HG02970 (cell line): ENCODE measurements at regions not wholly inside any gene's neighbourhood (a gene's known extent, or its start where the extent isn't known, plus 50 kb on each side); places are given as distances from the start of the nearest gene placed in this dataset.

Experiments used
- ATAC-seq: cut with Tn5 transposase; IDR thresholded peaks from one replicate; pipeline ENCODE4 v1.9.1; 2021; ENCODE audit warnings: mild to moderate bottlenecking, moderate library complexity, moderate number of reproducible peaks; ENCODE audit not compliant: unreplicated experiment, low FRiP score

GRCh38 chr22:49367041-49367697, 460.5 kb downstream of the BRD1 start:
- no peak for ATAC-seq

GRCh38 chr22:49366437-49366836, 461.2 kb downstream of the BRD1 start:
- no peak for ATAC-seq

GRCh38 chr22:49365910-49366309, 461.8 kb downstream of the BRD1 start:
- ATAC-seq = no peak

- no peak for ATAC-seq
Observed at GRCh38 chr22:49365191-49365837, 462.4 kb downstream of the BRD1 start.

GRCh38 chr22:49364398-49364797, 463.3 kb downstream of the BRD1 start:
- ATAC-seq = no peak

GRCh38 chr22:49363526-49364230, 464.0 kb downstream of the BRD1 start:
- no peak for ATAC-seq

GRCh38 chr22:49362211-49362839, 465.3 kb downstream of the BRD1 start:
- no peak for ATAC-seq

- no peak for ATAC-seq
Observed at GRCh38 chr22:49361164-49361563, 466.5 kb downstream of the BRD1 start.

- no peak for ATAC-seq
Observed at GRCh38 chr22:49360746-49361145, 466.9 kb downstream of the BRD1 start.

- no peak for ATAC-seq
Observed at GRCh38 chr22:49359076-49359475, 468.6 kb downstream of the BRD1 start.

GRCh38 chr22:49357661-49358440, 469.8 kb downstream of the BRD1 start:
- no peak for ATAC-seq

GRCh38 chr22:49356428-49356827, 471.2 kb downstream of the BRD1 start:
- no peak for ATAC-seq

GRCh38 chr22:49355211-49355920, 472.3 kb downstream of the BRD1 start:
- ATAC-seq = no peak

- no peak for ATAC-seq
Observed at GRCh38 chr22:49354516-49355210, 473.0 kb downstream of the BRD1 start.

GRCh38 chr22:49353235-49353634, 474.4 kb downstream of the BRD1 start:
- ATAC-seq = no peak

GRCh38 chr22:49352361-49353169, 475.1 kb downstream of the BRD1 start:
- no peak for ATAC-seq

- no peak for ATAC-seq
Observed at GRCh38 chr22:49351761-49352227, 475.9 kb downstream of the BRD1 start.

GRCh38 chr22:49350441-49351121, 477.1 kb downstream of the BRD1 start:
- no peak for ATAC-seq
